Lower leg skin (tissue), 3 donors: ENCODE measurements at regions not wholly inside any gene's neighbourhood (a gene's known extent, or its start where the extent isn't known, plus 50 kb on each side); places are given as distances from the start of the nearest gene placed in this dataset.

Experiments
- POLR2A ChIP-seq, 2 donors: fragments of 450-650 bp; IDR thresholded peaks; one replicate each; pipeline ENCODE4 v1.6.1; 2016 to 2017; ENCODE audit warnings: antibody characterized with exemption in 2 of 2, mild to moderate bottlenecking in 1 of 2, moderate library complexity in 1 of 2
- TF ChIP-seq, protein P1 (sequence below), 3 donors: fragments of 450-650 bp; IDR thresholded peaks; one replicate each; pipeline ENCODE4 v1.5.1; 2016; ENCODE audit warnings: antibody characterized with exemption in 3 of 3, mild to moderate bottlenecking in 3 of 3, moderate library complexity in 2 of 3

DNA sequence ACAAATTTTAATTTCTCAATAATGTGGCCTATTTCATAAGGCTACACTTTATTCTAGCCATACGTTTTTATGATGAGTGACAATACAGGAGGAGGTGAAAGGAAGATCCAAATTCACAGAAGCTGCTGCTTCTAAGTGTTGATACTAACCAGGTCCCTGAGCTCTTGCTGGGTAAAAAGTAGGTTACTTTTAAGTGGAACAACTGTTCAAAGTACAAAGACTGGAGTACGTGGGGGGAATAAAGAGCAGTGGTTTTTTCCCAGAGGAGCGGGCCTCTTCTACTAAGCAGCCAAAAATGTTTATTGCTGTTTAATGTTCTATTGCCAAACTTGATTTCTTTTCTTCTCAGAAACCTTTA, 301.8 kb downstream of the AEBP2 start:
- TF ChIP-seq POLR2A (IDR thresholded peaks at IDR 0.05), result no peak
- TF ChIP-seq, protein P1, sequence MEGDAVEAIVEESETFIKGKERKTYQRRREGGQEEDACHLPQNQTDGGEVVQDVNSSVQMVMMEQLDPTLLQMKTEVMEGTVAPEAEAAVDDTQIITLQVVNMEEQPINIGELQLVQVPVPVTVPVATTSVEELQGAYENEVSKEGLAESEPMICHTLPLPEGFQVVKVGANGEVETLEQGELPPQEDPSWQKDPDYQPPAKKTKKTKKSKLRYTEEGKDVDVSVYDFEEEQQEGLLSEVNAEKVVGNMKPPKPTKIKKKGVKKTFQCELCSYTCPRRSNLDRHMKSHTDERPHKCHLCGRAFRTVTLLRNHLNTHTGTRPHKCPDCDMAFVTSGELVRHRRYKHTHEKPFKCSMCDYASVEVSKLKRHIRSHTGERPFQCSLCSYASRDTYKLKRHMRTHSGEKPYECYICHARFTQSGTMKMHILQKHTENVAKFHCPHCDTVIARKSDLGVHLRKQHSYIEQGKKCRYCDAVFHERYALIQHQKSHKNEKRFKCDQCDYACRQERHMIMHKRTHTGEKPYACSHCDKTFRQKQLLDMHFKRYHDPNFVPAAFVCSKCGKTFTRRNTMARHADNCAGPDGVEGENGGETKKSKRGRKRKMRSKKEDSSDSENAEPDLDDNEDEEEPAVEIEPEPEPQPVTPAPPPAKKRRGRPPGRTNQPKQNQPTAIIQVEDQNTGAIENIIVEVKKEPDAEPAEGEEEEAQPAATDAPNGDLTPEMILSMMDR (IDR thresholded peaks at IDR 0.05), result no peak
